ENCODE measurements at regions not wholly inside any gene's neighbourhood (a gene's known extent, or its start where the extent isn't known, plus 50 kb on each side); places are given as distances from the start of the nearest gene placed in this dataset.

DNA sequence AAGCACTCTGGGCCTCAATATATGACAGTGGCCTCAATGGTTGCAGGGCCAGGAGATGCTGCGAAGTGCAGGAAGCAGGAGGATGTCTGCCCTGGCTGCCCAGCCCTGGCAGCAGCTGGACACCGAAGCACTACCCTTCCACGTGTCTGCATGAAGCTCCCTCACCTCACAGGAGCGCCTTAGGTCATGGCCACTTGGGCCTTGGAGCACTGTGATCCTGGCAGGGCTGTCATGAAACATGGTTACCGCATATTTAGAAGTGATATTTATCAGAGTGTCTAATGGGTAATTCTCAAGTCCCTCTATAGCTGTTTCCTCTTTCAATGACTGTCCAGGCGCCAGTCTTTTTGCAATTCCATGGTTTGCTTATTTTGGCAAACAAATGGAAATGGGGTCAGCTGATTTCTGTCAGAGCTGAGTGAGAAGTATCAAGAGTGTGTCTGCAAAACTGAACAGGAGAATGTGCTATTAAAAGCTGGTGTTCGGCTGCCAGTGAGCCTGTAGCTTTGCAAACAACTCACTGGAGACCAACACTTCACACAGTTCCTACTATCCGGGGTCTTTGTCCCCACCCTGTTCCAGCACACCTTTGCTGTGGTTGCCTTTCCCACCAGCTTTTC is 285.9 kb downstream of the KIF4B start:
- TF ChIP-seq, protein P1, sequence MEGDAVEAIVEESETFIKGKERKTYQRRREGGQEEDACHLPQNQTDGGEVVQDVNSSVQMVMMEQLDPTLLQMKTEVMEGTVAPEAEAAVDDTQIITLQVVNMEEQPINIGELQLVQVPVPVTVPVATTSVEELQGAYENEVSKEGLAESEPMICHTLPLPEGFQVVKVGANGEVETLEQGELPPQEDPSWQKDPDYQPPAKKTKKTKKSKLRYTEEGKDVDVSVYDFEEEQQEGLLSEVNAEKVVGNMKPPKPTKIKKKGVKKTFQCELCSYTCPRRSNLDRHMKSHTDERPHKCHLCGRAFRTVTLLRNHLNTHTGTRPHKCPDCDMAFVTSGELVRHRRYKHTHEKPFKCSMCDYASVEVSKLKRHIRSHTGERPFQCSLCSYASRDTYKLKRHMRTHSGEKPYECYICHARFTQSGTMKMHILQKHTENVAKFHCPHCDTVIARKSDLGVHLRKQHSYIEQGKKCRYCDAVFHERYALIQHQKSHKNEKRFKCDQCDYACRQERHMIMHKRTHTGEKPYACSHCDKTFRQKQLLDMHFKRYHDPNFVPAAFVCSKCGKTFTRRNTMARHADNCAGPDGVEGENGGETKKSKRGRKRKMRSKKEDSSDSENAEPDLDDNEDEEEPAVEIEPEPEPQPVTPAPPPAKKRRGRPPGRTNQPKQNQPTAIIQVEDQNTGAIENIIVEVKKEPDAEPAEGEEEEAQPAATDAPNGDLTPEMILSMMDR (IDR thresholded peaks at IDR 0.05), result no peak
- TF ChIP-seq SIN3A (IDR thresholded peaks at IDR 0.05; ENCODE audit: borderline replicate concordance, insufficient read depth, low read depth, low read length), result no peak
